K562 (cell line): ENCODE measurements at regions not wholly inside any gene's neighbourhood (a gene's known extent, or its start where the extent isn't known, plus 50 kb on each side); places are given as distances from the start of the nearest gene placed in this dataset.

Source experiments
- ATAC-seq: fragments of 200-7000 bp; cut with Tn5 transposase; 3 replicates; pipeline ENCODE4 v1.9.1; 2020; ENCODE audit warnings: moderate library complexity
- BruUV-seq: library from RNA; stranded (reverse); fragments of 400-500 nt; replicated peaks from 2 replicates; lab custom pipeline; 2021; lab: Mats Ljungman, UMichigan
- CTCF ChIA-PET: fragments of 300-600 bp; formaldehyde crosslinking; extraction: SDS; loops from one replicate; lab custom pipeline; 2021; ENCODE audit warnings: low intra/inter-chr PET ratio; lab: Yijun Ruan, JAX
- POLR2A ChIA-PET: fragments of 300-600, 350-650 bp; sonication (Branson Sonifier 250); formaldehyde crosslinking; extraction: SDS; loops from one replicate; lab custom pipeline; 2021; ENCODE audit warnings: antibody characterized with exemption, inconsistent platforms; lab: Yijun Ruan, JAX
- DNase-seq, 4 experiments: peaks; one replicate each; pipeline versions ENCODE4 v3.0.0 to v3.0.0-alpha.2; 2011 to 2018; ENCODE audit warnings: low spot score in 3 of 4, mixed read lengths in 3 of 4; ENCODE audit errors: extremely low read depth in 1 of 4
- FAIRE-seq: peaks from 2 replicates; lab custom pipeline; 2011; peaks lifted over from hg19 to GRCh38; lab: Jason Lieb, UNC
- H2AFZ ChIP-seq: 2 replicates; pipeline ENCODE4 v1.6.0; 2011; ENCODE audit warnings: low read depth, low read length, control low read depth, inconsistent platforms
- H3K27ac ChIP-seq: fragments of 200-600 bp; 3 replicates; pipeline ENCODE4 v1.8.0; 2011; ENCODE audit warnings: low read depth, mild to moderate bottlenecking, control low read depth, inconsistent platforms, low read length, moderate library complexity, mixed read lengths; ENCODE audit errors: extremely low read depth
- H3K27me3 ChIP-seq, 2 experiments: fragments of 300-600 bp in 1 of 2; 2 replicates in 1 of 2; 3 replicates in 1 of 2; pipeline versions ENCODE4 v1.6.0 to v1.8.0; 2011; ENCODE audit warnings: inconsistent platforms in 2 of 2, low read length in 2 of 2, mild to moderate bottlenecking in 1 of 2, mixed read lengths in 1 of 2, moderate library complexity in 1 of 2; ENCODE audit not compliant: control insufficient read depth in 2 of 2, insufficient read depth in 2 of 2
- H3K36me3 ChIP-seq: fragments of 300-600 bp; 3 replicates; pipeline ENCODE4 v1.8.0; 2011; ENCODE audit warnings: mild to moderate bottlenecking, low read length, inconsistent platforms; ENCODE audit not compliant: control insufficient read depth, insufficient read depth
- H3K4me1 ChIP-seq, 2 experiments: fragments of 200-600 bp in 1 of 2; replicated peaks in 1 of 2; 2 replicates in 1 of 2; 3 replicates in 1 of 2; pipeline versions ENCODE4 v1.5.1 to v1.8.0; 2011; ENCODE audit warnings: inconsistent platforms in 2 of 2, low read length in 2 of 2, mild to moderate bottlenecking in 1 of 2, mixed read lengths in 1 of 2, moderate library complexity in 1 of 2; ENCODE audit not compliant: control insufficient read depth in 2 of 2, insufficient read depth in 2 of 2
- H3K4me2 ChIP-seq: 2 replicates; pipeline ENCODE4 v1.6.1; 2011; ENCODE audit warnings: low read length, control low read depth, inconsistent platforms, mixed read lengths; ENCODE audit not compliant: insufficient read depth
- H3K4me3 ChIP-seq: fragments of 200-600 bp; sonication (generic), shearing (Covaris generic); 2 replicates; pipeline ENCODE4 v1.5.1; 2016; ENCODE audit warnings: control low read depth, inconsistent platforms
- H3K79me2 ChIP-seq: fragments of 200-600 bp; 3 replicates; pipeline ENCODE4 v1.8.0; 2011; ENCODE audit warnings: low read length, inconsistent platforms; ENCODE audit not compliant: control insufficient read depth, insufficient read depth
- H3K9ac ChIP-seq, 2 experiments: 2 replicates each; pipeline versions ENCODE4 v1.6.0 to v1.6.1; 2011; ENCODE audit warnings: low read depth in 2 of 2, low read length in 2 of 2, control low read depth in 1 of 2, inconsistent platforms in 1 of 2, mild to moderate bottlenecking in 1 of 2, mixed read lengths in 1 of 2; ENCODE audit not compliant: insufficient read depth in 1 of 2
- H3K9me1 ChIP-seq: one replicate; pipeline ENCODE4 v1.6.0; 2011; ENCODE audit warnings: inconsistent platforms, mild to moderate bottlenecking, low read length, moderate library complexity; ENCODE audit not compliant: control insufficient read depth, insufficient read depth
- H3K9me3 ChIP-seq: replicated peaks from 2 replicates; pipeline ENCODE4 v1.5.1; 2011; ENCODE audit warnings: low read depth, low read length, inconsistent platforms; ENCODE audit not compliant: control insufficient read depth, insufficient read depth
- H4K20me1 ChIP-seq: replicated peaks from 2 replicates; pipeline ENCODE4 v1.6.1; 2011; ENCODE audit warnings: low read length, inconsistent platforms, mixed read lengths; ENCODE audit not compliant: control insufficient read depth, insufficient read depth
- CEBPB ChIP-seq: fragments of 450-650 bp; IDR thresholded peaks from 2 replicates; pipeline ENCODE4 v1.6.1; 2016; ENCODE audit warnings: missing genetic modification characterization, missing compliant biosample characterization
- ELF1 ChIP-seq: fragments of 200-800 bp; sonication (Bioruptor generic); IDR thresholded peaks from 2 replicates; pipeline ENCODE4 v1.6.1; 2016; ENCODE audit warnings: missing genetic modification characterization, missing compliant biosample characterization
- GABPB1 ChIP-seq: sonication (generic); formaldehyde crosslinking; IDR thresholded peaks from 2 replicates; pipeline ENCODE4 v1.8.0; 2022; ENCODE audit warnings: mild to moderate bottlenecking, missing genetic modification reagents
- GATA2 ChIP-seq: sonication (generic); formaldehyde crosslinking; IDR thresholded peaks from 2 replicates; pipeline ENCODE4 v1.4.0; 2020; ENCODE audit warnings: mild to moderate bottlenecking, missing genetic modification reagents
- HINFP ChIP-seq: fragments of 450-650 bp; conservative IDR thresholded peaks from 2 replicates; pipeline ENCODE4 v1.6.1; 2016; ENCODE audit warnings: missing genetic modification characterization, low read depth, mild to moderate bottlenecking, control low read depth, missing compliant biosample characterization
- IRF1 ChIP-seq: sonication (generic); formaldehyde crosslinking; IDR thresholded peaks from 2 replicates; pipeline ENCODE4 v1.8.0; 2022; ENCODE audit warnings: missing genetic modification reagents, mild to moderate bottlenecking, borderline replicate concordance
- PCBP2 ChIP-seq: fragments of 200-400 bp; formaldehyde crosslinking; IDR thresholded peaks from 2 replicates; pipeline ENCODE4 v1.6.1; 2018; ENCODE audit warnings: low read length, low read depth, mild to moderate bottlenecking, moderate library complexity; ENCODE audit not compliant: poor library complexity, severe bottlenecking
- RHOXF2B ChIP-seq: fragments of 250-450 bp; sonication (Bioruptor Pico); conservative IDR thresholded peaks from 2 replicates; pipeline ENCODE4 v1.5.1; 2021
- SMARCB1 ChIP-seq: IDR thresholded peaks from 2 replicates; pipeline ENCODE4 v1.6.1; 2011; ENCODE audit warnings: improper control_type of control experiment, low read depth; ENCODE audit not compliant: insufficient read length
- SPI1 ChIP-seq: IDR thresholded peaks from 2 replicates; pipeline ENCODE4 v1.6.1; 2011; ENCODE audit warnings: low read depth, low read length, control low read depth, borderline replicate concordance
- TCF7 ChIP-seq: sonication (generic); IDR thresholded peaks from 2 replicates; pipeline ENCODE4 v1.6.1; 2016; ENCODE audit warnings: antibody characterized with exemption, borderline replicate concordance
- THRAP3 ChIP-seq: fragments of 450-650 bp; IDR thresholded peaks from 2 replicates; pipeline ENCODE4 v1.6.1; 2016; ENCODE audit warnings: mild to moderate bottlenecking, inconsistent platforms, borderline replicate concordance
- USF1 ChIP-seq: sonication (generic); formaldehyde crosslinking; IDR thresholded peaks from 2 replicates; pipeline ENCODE4 v1.9.0; 2022; ENCODE audit warnings: mild to moderate bottlenecking, missing genetic modification reagents
- ZNF277 ChIP-seq: fragments of 250-450 bp; sonication (Bioruptor Pico); IDR thresholded peaks from 2 replicates; pipeline ENCODE4 v1.8.0; 2022; ENCODE audit warnings: inconsistent platforms, mild to moderate bottlenecking, moderate library complexity, borderline replicate concordance
- ZZZ3 ChIP-seq: fragments of 450-650 bp; IDR thresholded peaks from 2 replicates; pipeline ENCODE4 v1.6.1; 2016; ENCODE audit warnings: antibody characterized with exemption, mild to moderate bottlenecking, moderate library complexity
- WGBS: fragments of 100-300 bp; shearing (Covaris generic); methylation state at CpG from one replicate; pipeline ENCODE4 v1.1.6; 2016; ENCODE audit warnings: low coverage, mixed read lengths; ENCODE audit not compliant: insufficient coverage; ENCODE audit errors: missing lambda C conversion rate; 5-methylcytosine and 5-hydroxymethylcytosine counted together
- in situ Hi-C: fragments of 300-500 bp; cut with MboI; formaldehyde crosslinking; loops from 4 replicates; pipeline ENCODE4 v1.15.0; 2018; ENCODE audit warnings: inconsistent platforms, mixed read lengths
- intact Hi-C: fragments of 100-400 bp; cut with micrococcal nuclease; formaldehyde crosslinking; loops from 2 replicates; pipeline ENCODE4 v1.14.2; 2022

GRCh38 chr10:81213370-81213769 lies 661.6 kb upstream of the NRG3 start:
- no peak overlapping the region for H3K9ac ChIP-seq
- no peaks in the 10 kb centered on the region for H3K27me3 ChIP-seq
- H3K4me1 ChIP-seq = no peaks in the 10 kb centered on the region
- H2AFZ ChIP-seq = no peak overlapping the region
- no peaks in the 10 kb centered on the region for H4K20me1 ChIP-seq
- no peaks in the 10 kb centered on the region for H3K9me1 ChIP-seq
- H3K9me3 ChIP-seq = no peaks in the 10 kb centered on the region; the same call in 1 of the 2 replicates
- in situ Hi-C loops (no loop called here), intact Hi-C loops (no loop called here)
- no peak for TF ChIP-seq ELF1 (tag)
- no peak for TF ChIP-seq CEBPB (tag)
- TF ChIP-seq ZNF277 = no peak
- TF ChIP-seq THRAP3 = no peak
- no peak for TF ChIP-seq GABPB1
- TF ChIP-seq PCBP2 = no peak
- TF ChIP-seq SMARCB1 = no peak
- TF ChIP-seq HINFP (tag) = no peak
- TF ChIP-seq GATA2 (CRISPR knock-in tag) = no peak
- no peak for TF ChIP-seq TCF7
- TF ChIP-seq USF1 = no peak
- no peak for TF ChIP-seq ZZZ3
- TF ChIP-seq SPI1 = no peak
- no peak for TF ChIP-seq RHOXF2B (CRISPR knock-in tag)
- no peak for TF ChIP-seq IRF1 (CRISPR knock-in tag)
- no peaks in the 10 kb centered on the region for H3K79me2 ChIP-seq
- H3K27ac ChIP-seq = no peak overlapping the region
- ChIA-PET CTCF (no interaction called here), POLR2A (no interaction called here)
- no peak overlapping the region for H3K4me3 ChIP-seq
- WGBS = 5% methylated on average over 1 of the region's 1 CpG
- no peak for DNase-seq
- no peaks in the 10 kb centered on the region for H3K36me3 ChIP-seq
- no peak for FAIRE-seq
- H3K4me2 ChIP-seq = no peak overlapping the region
- ATAC-seq = no peak
- BruUV-seq = no TSS peak
